ENCODE measurements at regions not wholly inside any gene's neighbourhood (a gene's known extent, or its start where the extent isn't known, plus 50 kb on each side); places are given as distances from the start of the nearest gene placed in this dataset.
"Not testable (repeated sequence)": the region's sequence is repeated elsewhere in the genome, so short reads cannot be mapped to it uniquely, and the experiment has no call there.

DNA sequence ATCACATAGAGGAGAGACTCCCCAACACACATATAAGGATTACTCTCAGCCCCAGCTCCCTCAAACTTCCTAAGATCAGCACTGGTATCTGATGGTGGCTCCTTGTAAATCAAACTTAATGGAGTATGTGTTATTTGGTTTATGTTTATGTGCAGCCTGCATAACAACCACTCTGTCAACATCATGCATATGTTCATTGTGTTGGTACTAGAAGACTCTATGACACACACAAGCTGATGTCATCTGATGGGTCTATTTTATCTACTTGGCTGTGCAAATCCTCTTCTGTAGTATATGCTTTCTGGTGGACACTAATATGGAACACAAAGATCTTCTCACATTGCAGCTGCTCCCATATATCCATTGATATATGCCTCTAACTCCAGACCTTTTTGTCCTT, 134.0 kb upstream of the FAM174A start:
- H3K27me3 ChIP-seq: no peaks in the 10 kb centered on the region
- H3K4me1 ChIP-seq: no peaks in the 10 kb centered on the region
- H3K36me3 ChIP-seq: no peaks in the 10 kb centered on the region
- no peak overlapping the region for H3K4me3 ChIP-seq
- TF ChIP-seq POLR2AphosphoS5 (IDR thresholded peaks at IDR 0.05) (no peak), POLR2A (IDR thresholded peaks at IDR 0.05) (no peak), EP300 (IDR thresholded peaks at IDR 0.05) (no peak)
- TF ChIP-seq, protein P1, sequence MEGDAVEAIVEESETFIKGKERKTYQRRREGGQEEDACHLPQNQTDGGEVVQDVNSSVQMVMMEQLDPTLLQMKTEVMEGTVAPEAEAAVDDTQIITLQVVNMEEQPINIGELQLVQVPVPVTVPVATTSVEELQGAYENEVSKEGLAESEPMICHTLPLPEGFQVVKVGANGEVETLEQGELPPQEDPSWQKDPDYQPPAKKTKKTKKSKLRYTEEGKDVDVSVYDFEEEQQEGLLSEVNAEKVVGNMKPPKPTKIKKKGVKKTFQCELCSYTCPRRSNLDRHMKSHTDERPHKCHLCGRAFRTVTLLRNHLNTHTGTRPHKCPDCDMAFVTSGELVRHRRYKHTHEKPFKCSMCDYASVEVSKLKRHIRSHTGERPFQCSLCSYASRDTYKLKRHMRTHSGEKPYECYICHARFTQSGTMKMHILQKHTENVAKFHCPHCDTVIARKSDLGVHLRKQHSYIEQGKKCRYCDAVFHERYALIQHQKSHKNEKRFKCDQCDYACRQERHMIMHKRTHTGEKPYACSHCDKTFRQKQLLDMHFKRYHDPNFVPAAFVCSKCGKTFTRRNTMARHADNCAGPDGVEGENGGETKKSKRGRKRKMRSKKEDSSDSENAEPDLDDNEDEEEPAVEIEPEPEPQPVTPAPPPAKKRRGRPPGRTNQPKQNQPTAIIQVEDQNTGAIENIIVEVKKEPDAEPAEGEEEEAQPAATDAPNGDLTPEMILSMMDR (IDR thresholded peaks at IDR 0.05): no peak
- DNase-seq (ENCODE audit: low spot score in 2 of 2): no peak
- no peaks in the 10 kb centered on the region for H3K9me3 ChIP-seq
- H3K27ac ChIP-seq: no peak overlapping the region

DNA sequence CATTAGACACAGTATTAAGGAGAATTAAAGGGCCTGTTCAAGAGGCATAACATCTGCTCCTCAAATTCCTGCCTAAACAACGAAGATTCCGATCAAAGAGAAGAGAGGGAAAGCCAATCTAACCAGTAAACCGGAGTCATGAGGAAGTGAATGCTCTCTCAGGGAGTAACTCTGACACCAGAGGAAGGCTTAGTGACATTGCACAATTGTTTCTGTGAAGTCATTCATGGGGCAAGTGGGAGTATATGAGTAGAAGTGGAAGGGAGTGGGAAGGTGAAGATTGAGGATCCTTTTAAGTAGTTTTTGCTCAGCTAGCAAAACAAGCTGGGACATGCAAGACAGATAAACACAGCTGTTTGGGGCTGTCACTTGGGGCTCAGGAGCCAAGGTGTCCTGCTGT, 136.4 kb upstream of the FAM174A start:
- H3K4me1 ChIP-seq; H3K27me3 ChIP-seq; H3K36me3 ChIP-seq; DNase-seq (ENCODE audit: low spot score in 2 of 2); H3K9me3 ChIP-seq; H3K27ac ChIP-seq; H3K4me3 ChIP-seq: not testable (repeated sequence)
- 24% methylated on average over 3 of the region's 3 CpGs for WGBS

DNA sequence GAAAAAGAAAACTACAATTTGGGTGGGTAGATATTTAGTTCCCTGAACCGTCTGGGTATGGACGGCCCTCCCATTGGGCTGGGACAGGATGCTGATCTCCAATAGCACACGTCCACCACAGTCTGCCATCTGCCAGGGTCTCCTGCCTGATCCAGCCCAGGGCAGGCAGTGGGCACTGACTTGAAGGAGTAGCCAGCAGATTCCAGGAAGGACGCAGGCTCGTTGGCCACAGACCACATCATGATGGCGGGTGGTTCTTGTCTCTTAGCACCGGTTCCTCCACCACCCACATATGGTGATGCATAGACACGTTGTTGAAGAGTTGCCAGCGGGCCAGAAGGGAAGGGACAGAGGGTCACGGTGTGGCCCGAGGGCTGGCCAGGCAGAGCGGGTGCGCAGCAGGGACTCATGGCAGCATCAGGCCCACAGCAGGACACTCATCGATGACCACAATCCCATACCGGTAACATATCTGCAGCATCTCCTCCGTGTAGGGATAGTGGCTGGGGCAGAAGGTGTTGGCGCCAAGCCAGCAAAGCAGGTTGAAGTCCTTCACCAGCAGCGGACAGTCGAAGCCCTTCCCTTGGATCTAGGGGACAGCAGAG, 155.8 kb upstream of the FAM174A start:
- DNase-seq (ENCODE audit: low spot score in 2 of 2); H3K27me3 ChIP-seq; H3K9me3 ChIP-seq; H3K4me3 ChIP-seq; H3K27ac ChIP-seq; H3K4me1 ChIP-seq; H3K36me3 ChIP-seq: not testable (repeated sequence)
- 100% methylated on average over 2 of the region's 19 CpGs for WGBS

DNA sequence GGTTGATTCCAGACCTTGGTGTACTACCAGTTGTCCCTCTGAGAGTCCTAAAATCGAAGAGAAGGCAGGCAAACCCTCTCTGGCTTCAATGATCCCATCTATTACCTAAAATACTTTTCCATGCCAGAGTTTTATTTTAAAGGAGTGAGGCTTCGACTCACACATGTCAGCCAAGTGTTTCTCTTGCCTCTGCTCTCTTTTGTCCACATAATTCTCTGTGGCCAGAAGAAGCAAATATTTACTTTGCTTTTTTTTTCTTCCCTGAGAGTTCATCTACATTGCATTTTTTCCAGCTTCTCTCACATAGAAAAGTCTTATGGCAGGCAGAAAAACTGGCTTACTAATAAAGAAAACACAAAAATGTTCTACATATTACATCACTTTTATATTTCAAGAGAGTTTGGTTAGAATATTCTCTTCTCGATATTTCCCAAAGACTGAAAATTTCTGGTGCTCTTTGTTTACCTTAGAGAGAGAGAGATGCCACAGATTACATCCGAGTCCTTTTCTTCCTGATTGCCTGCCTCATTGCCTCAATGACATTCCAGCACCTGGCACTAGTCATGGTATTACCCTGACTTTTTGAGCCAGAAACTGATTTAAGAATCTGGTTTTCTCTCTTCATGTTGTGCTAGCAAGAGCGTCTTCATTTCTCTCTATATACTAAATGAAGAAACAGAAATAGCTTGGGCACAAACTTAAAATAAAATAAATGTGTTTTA, 170.3 kb upstream of the FAM174A start:
- not testable (repeated sequence) for H3K27me3 ChIP-seq; H3K9me3 ChIP-seq; H3K4me3 ChIP-seq; H3K36me3 ChIP-seq; DNase-seq (ENCODE audit: low spot score in 2 of 2); H3K4me1 ChIP-seq; H3K27ac ChIP-seq
- 59% methylated on average over 5 of the region's 5 CpGs for WGBS

DNA sequence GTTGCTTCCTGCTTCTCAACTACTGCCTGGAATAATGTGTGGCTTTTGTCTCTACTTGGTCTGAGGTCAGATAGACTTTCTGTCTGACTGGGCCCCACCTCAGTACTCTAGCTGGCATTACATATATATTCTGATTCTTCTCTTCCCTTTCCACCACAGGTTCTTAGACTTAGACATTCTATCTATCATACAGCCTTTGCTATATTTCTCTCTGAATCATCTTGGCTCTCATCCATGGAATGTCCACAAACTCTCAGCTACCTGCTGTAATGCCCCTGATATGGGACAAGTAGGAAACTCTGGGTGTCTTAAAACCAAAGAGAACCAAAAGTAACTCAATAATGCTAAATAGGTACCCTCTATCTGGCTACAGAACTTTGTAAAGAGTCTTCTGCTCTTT, 170.8 kb upstream of the FAM174A start:
- H3K27me3 ChIP-seq; DNase-seq (ENCODE audit: low spot score in 2 of 2); H3K36me3 ChIP-seq; H3K27ac ChIP-seq; H3K4me1 ChIP-seq; H3K4me3 ChIP-seq; H3K9me3 ChIP-seq: not testable (repeated sequence)

DNA sequence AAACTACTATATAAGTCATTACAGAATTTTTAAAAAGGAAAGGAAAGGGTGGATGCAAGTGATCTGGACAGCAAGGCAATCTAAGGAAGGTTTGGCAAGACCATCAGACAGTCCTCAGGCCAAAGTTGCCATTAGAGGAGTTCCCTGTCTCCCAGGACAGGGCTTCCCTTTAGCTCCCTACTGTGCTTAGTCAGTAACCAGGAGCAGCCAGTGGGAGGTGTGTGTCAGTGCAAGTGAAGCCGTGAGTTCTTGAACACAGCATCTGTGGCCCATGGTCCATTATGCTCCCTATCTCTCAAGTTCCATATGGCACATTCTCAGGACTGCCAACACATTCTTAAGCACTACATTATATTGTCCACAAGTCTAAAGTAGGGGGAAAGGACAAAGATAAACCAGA, 175.2 kb upstream of the FAM174A start:
- H3K27ac ChIP-seq; H3K9me3 ChIP-seq; DNase-seq (ENCODE audit: low spot score in 2 of 2); H3K27me3 ChIP-seq; H3K4me3 ChIP-seq; H3K36me3 ChIP-seq; H3K4me1 ChIP-seq: not testable (repeated sequence)
- no CpG with 5 or more reads among the region's 1 CpG for WGBS

DNA sequence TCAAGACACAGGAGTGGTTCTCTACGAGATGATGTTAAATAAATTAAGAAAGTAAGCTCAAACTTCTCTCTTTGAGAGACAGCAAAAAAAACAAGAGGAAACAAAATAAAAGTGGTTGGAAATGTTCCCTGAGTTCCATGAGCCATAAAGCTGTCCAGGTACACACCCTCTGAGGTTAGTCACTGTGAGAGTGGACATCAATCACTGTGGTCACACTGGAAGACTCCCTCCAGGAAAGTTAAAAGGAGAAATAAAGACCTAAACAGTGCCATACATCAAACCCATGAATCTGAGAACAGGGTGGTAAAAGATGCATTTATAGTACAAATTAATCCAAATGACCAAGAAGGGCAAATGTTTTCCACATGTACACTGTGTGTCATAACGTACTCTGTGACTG, 188.9 kb upstream of the FAM174A start:
- DNase-seq (ENCODE audit: low spot score in 2 of 2); H3K27me3 ChIP-seq; H3K27ac ChIP-seq; H3K4me3 ChIP-seq; H3K9me3 ChIP-seq; H3K4me1 ChIP-seq; H3K36me3 ChIP-seq: not testable (repeated sequence)
- 46% methylated on average over 2 of the region's 2 CpGs for WGBS

DNA sequence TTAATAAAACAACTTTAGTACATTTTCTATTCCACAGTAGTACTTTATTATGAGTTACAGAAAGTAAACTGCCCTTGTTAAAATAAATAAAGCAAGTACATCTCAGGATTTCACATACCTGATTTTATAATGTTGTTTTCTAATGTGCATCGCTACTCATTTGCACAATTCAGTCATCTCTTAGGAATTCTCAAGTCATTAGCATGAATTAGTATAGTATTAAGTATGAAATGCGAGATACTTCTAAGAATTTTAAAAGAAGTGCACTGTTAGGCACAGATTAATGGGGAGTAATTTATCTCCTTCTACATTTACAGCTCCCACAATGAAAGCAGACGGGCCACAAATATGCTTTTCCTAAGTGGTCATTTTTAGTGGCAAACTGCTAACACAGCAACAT, 193.7 kb upstream of the FAM174A start:
- DNase-seq (ENCODE audit: low spot score in 2 of 2); H3K36me3 ChIP-seq; H3K4me1 ChIP-seq; H3K9me3 ChIP-seq; H3K27ac ChIP-seq; H3K27me3 ChIP-seq; H3K4me3 ChIP-seq: not testable (repeated sequence)
- whole genome bisulfite sequencing: no CpG with 5 or more reads among the region's 3 CpGs

DNA sequence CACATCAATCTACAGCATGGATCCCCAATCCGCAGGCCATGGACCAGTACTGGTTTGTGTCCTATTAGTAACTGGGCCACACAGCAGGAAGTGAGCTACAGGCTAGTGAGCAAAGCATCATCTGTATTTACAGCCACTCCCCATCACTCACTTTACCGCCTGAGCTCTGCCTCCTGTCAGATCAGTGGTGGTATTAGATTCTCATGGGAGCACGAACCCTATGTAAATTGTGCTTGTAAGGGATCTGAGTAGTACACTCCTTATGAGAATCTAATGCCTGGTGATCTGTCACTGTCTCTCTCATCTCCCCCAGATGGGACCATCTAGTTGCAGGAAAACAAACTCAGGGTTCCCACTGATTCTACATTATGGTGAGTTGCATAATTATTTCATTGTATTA, 212.7 kb upstream of the FAM174A start:
- H3K36me3 ChIP-seq: no peaks in the 10 kb centered on the region
- H3K27ac ChIP-seq: no peak overlapping the region
- no peak for TF ChIP-seq POLR2AphosphoS5 (IDR thresholded peaks at IDR 0.05)
- no peak for TF ChIP-seq POLR2A (IDR thresholded peaks at IDR 0.05)
- TF ChIP-seq, protein P1 (IDR thresholded peaks at IDR 0.05): no peak
- TF ChIP-seq EP300 (IDR thresholded peaks at IDR 0.05): no peak
- H3K4me3 ChIP-seq: no peak overlapping the region
- no peak for DNase-seq (ENCODE audit: low spot score in 2 of 2)
- H3K4me1 ChIP-seq: no peaks in the 10 kb centered on the region
- H3K27me3 ChIP-seq: no peaks in the 10 kb centered on the region
- H3K9me3 ChIP-seq: no peaks in the 10 kb centered on the region
- WGBS: 74% methylated on average over 3 of the region's 3 CpGs
